ENCODE measurements at regions not wholly inside any gene's neighbourhood (a gene's known extent, or its start where the extent isn't known, plus 50 kb on each side); places are given as distances from the start of the nearest gene placed in this dataset.

- TF ChIP-seq CTCF (IDR thresholded peaks at IDR 0.05): no peak
- TF ChIP-seq ZFX (IDR thresholded peaks at IDR 0.05; ENCODE audit: borderline replicate concordance): no peak
Observed at GRCh38 chr4:174091130-174091529, 192.3 kb downstream of the FBXO8 start.

Measured in 22Rv1 (cell line).